MCF 10A (cell line): ENCODE measurements at regions not wholly inside any gene's neighbourhood (a gene's known extent, or its start where the extent isn't known, plus 50 kb on each side); places are given as distances from the start of the nearest gene placed in this dataset.
"Not testable (repeated sequence)": the region's sequence is repeated elsewhere in the genome, so short reads cannot be mapped to it uniquely, and the experiment has no call there.

Experiments
- BruUV-seq: library from RNA; stranded (reverse); fragments of 400-500 nt; replicated peaks from 2 replicates; lab custom pipeline; 2021; lab: Mats Ljungman, UMichigan
- CTCF ChIA-PET: fragments of 300-600 bp; sonication (Branson Sonifier 250); formaldehyde crosslinking; extraction: SDS; loops from one replicate; lab custom pipeline; 2021; ENCODE audit warnings: antibody characterized with exemption, inconsistent platforms; lab: Yijun Ruan, JAX
- POLR2A ChIA-PET: fragments of 300-600, 350-650 bp; sonication (Branson Sonifier 250); formaldehyde crosslinking; extraction: SDS; loops from one replicate; lab custom pipeline; 2020; ENCODE audit warnings: antibody characterized with exemption, inconsistent platforms; lab: Yijun Ruan, JAX
- DNase-seq: peaks from one replicate; pipeline ENCODE4 v3.0.0-alpha.2; 2018; ENCODE audit not compliant: unreplicated experiment
- H3K27ac Mint-ChIP-seq: one replicate; pipeline ENCODE4 v1.8.0; 2022; ENCODE audit warnings: mild to moderate bottlenecking, low read depth, mixed read lengths; ENCODE audit not compliant: unreplicated experiment
- H3K27me3 Mint-ChIP-seq: one replicate; pipeline ENCODE4 v1.8.0; 2022; ENCODE audit warnings: mixed read lengths; ENCODE audit not compliant: insufficient read depth, unreplicated experiment
- H3K36me3 Mint-ChIP-seq: one replicate; pipeline ENCODE4 v1.8.0; 2022; ENCODE audit warnings: mild to moderate bottlenecking, moderate library complexity, mixed read lengths; ENCODE audit not compliant: insufficient read depth, unreplicated experiment
- H3K4me1 Mint-ChIP-seq: one replicate; pipeline ENCODE4 v1.8.0; 2022; ENCODE audit warnings: mixed read lengths; ENCODE audit not compliant: insufficient read depth, unreplicated experiment
- H3K4me3 Mint-ChIP-seq: one replicate; pipeline ENCODE4 v1.8.0; 2022; ENCODE audit warnings: mild to moderate bottlenecking, moderate library complexity, mixed read lengths; ENCODE audit not compliant: unreplicated experiment
- H3K9me3 Mint-ChIP-seq: one replicate; pipeline ENCODE4 v1.8.0; 2022; ENCODE audit warnings: mixed read lengths; ENCODE audit not compliant: unreplicated experiment
- CTCF ChIP-seq: fragments of 200-600 bp; IDR thresholded peaks from one replicate; pipeline ENCODE4 v1.8.0; 2022; ENCODE audit warnings: antibody characterized with exemption, mild to moderate bottlenecking; ENCODE audit not compliant: unreplicated experiment
- intact Hi-C: fragments of 100-400 bp; cut with micrococcal nuclease; formaldehyde crosslinking; loops from 2 replicates; pipeline ENCODE4 v1.14.1; 2022

DNA sequence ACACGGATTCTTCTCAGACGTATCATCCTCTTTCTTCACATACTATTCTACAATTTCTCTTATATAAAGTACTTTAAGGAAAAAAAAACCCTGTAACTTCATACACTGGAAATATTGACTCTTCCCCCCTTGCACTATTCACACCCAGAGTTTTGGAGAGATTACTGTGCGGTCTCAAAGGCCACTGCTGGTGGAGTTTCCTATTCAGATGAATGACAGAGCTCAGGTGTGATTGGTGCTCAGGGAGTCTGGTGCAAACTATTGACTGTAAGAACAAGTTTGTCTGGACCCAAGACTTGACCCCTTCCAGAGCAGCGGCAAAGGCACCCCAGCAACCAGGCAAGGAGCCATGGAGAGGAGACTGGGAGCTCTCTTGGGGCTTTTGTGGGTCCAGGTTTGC, 187.5 kb upstream of the OR4E1 start:
- Mint-ChIP-seq H3K27ac (no peak overlapping the region), H3K36me3 (no peaks in the 10 kb centered on the region), H3K4me3 (no peak overlapping the region), H3K27me3 (peaks cover 83% of the 10 kb centered on the region), H3K4me1 (no peaks in the 10 kb centered on the region), H3K9me3 (no peaks in the 10 kb centered on the region)
- DNase-seq = no peak
- no TSS peak for BruUV-seq
- CTCF ChIA-PET = interaction anchor here (0.5 to 1.9 kb wide), 3 partner anchors 13 to 781 kb away, joined by 3 to 7 read pairs (median 5); no protein-coding TSS in a partner anchor
- POLR2A ChIA-PET = no interaction called here
- intact Hi-C loops = no loop called here
- no peak for TF ChIP-seq CTCF

- Mint-ChIP-seq H3K4me1 (no peaks in the 10 kb centered on the region), H3K4me3 (no peak overlapping the region), H3K36me3 (no peaks in the 10 kb centered on the region), H3K9me3 (no peaks in the 10 kb centered on the region), H3K27me3 (peaks cover 89% of the 10 kb centered on the region), H3K27ac (no peak overlapping the region)
- POLR2A ChIA-PET = no interaction called here
- DNase-seq = peak; percentile 43
- intact Hi-C loops = no loop called here
- peak; percentile 49 for TF ChIP-seq CTCF
- CTCF ChIA-PET = interaction anchor here (1.6 kb wide), 1 partner anchor 58 kb away, joined by 7 read pairs; no protein-coding TSS in a partner anchor
- BruUV-seq = no TSS peak
Observed at GRCh38 chr14:21860172-21860571, 186.6 kb upstream of the OR4E1 start.

GRCh38 chr14:21852775-21853174, 179.2 kb upstream of the OR4E1 start:
- CTCF ChIA-PET = interaction anchor here (0.6 to 1.4 kb wide), 7 partner anchors 10 to 176 kb away, joined by 3 to 5 read pairs (median 3); no protein-coding TSS in a partner anchor
- POLR2A ChIA-PET = no interaction called here
- intact Hi-C loops = no loop called here

GRCh38 chr14:21852061-21852664, 178.5 kb upstream of the OR4E1 start:
- peak; percentile 55 for DNase-seq
- Mint-ChIP-seq H3K9me3 (no peaks in the 10 kb centered on the region), H3K4me3 (no peak overlapping the region), H3K27ac (no peak overlapping the region), H3K27me3 (peaks cover 93% of the 10 kb centered on the region), H3K36me3 (no peaks in the 10 kb centered on the region), H3K4me1 (no peaks in the 10 kb centered on the region)
- no TSS peak for BruUV-seq
- CTCF ChIA-PET = interaction anchor here (0.6 to 1.4 kb wide), 11 partner anchors 11 to 293 kb away, joined by 3 to 8 read pairs (median 3); no protein-coding TSS in a partner anchor
- peak; percentile 77 for TF ChIP-seq CTCF
- POLR2A ChIA-PET = no interaction called here
- intact Hi-C loops = no loop called here

More at GRCh38 chr14:21852775-21853174, 179.2 kb upstream of the OR4E1 start:
- no peak for TF ChIP-seq CTCF
- Mint-ChIP-seq H3K4me1 (no peaks in the 10 kb centered on the region), H3K36me3 (no peaks in the 10 kb centered on the region), H3K27ac (no peak overlapping the region), H3K9me3 (no peaks in the 10 kb centered on the region), H3K4me3 (no peak overlapping the region), H3K27me3 (peaks cover 93% of the 10 kb centered on the region)
- no TSS peak for BruUV-seq
- no peak for DNase-seq

- H3K36me3 Mint-ChIP-seq = not testable (repeated sequence)
Observed at GRCh38 chr14:21846902-21847301, 173.3 kb upstream of the OR4E1 start.

More at GRCh38 chr14:21846902-21847301, 173.3 kb upstream of the OR4E1 start:
- H3K27ac Mint-ChIP-seq, DNase-seq, POLR2A ChIA-PET, H3K4me3 Mint-ChIP-seq, BruUV-seq, H3K9me3 Mint-ChIP-seq, intact Hi-C loops, H3K4me1 Mint-ChIP-seq: not testable (repeated sequence)
- CTCF ChIA-PET = interaction anchor here (0.6 to 1.2 kb wide), 3 partner anchors 22 to 201 kb away, joined by 3 to 5 read pairs (median 4); no protein-coding TSS in a partner anchor
- peaks cover 98% of the 10 kb centered on the region for H3K27me3 Mint-ChIP-seq
